Kidney epithelial cell (primary cell): ENCODE measurements at regions not wholly inside any gene's neighbourhood (a gene's known extent, or its start where the extent isn't known, plus 50 kb on each side); places are given as distances from the start of the nearest gene placed in this dataset.

Experiments used
- DNase-seq: peaks from one replicate; pipeline ENCODE4 v3.0.0-alpha.2; 2010; ENCODE audit warnings: low read depth
- H3K27me3 ChIP-seq: 2 replicates; pipeline ENCODE4 v1.6.0; 2011; ENCODE audit warnings: low read length; ENCODE audit not compliant: control insufficient read depth, insufficient read depth
- H3K36me3 ChIP-seq: 2 replicates; pipeline ENCODE4 v1.5.1; 2011; ENCODE audit warnings: low read length; ENCODE audit not compliant: control insufficient read depth, insufficient read depth
- H3K4me3 ChIP-seq: 2 replicates; pipeline ENCODE4 v1.5.1; 2011; ENCODE audit warnings: low read depth, mild to moderate bottlenecking, control low read depth, low read length
- CTCF ChIP-seq: IDR thresholded peaks from 2 replicates; pipeline ENCODE4 v1.5.1; 2011; ENCODE audit warnings: mild to moderate bottlenecking, moderate library complexity, low read length, control low read depth, inconsistent platforms; ENCODE audit not compliant: insufficient read depth, poor library complexity, severe bottlenecking

- DNase-seq = no peak
- Histone ChIP-seq H3K4me3 (no peak overlapping the region), H3K27me3 (no peaks in the 10 kb centered on the region), H3K36me3 (no peaks in the 10 kb centered on the region)
- no peak for TF ChIP-seq CTCF
Observed at GRCh38 chr5:91865915-91866314, 482.8 kb upstream of the ARRDC3 start.

- Histone ChIP-seq H3K27me3 (no peaks in the 10 kb centered on the region), H3K4me3 (no peak overlapping the region)
- DNase-seq = no peak
Observed at GRCh38 chr5:91864962-91865361, 481.8 kb upstream of the ARRDC3 start.

GRCh38 chr5:91851670-91852069, 468.6 kb upstream of the ARRDC3 start:
- Histone ChIP-seq H3K27me3 (no peaks in the 10 kb centered on the region), H3K36me3 (no peaks in the 10 kb centered on the region), H3K4me3 (no peak overlapping the region)
- no peak for DNase-seq
- no peak for TF ChIP-seq CTCF

More at GRCh38 chr5:91864962-91865361, 481.8 kb upstream of the ARRDC3 start:
- no peaks in the 10 kb centered on the region for H3K36me3 ChIP-seq
- no peak for TF ChIP-seq CTCF

DNA sequence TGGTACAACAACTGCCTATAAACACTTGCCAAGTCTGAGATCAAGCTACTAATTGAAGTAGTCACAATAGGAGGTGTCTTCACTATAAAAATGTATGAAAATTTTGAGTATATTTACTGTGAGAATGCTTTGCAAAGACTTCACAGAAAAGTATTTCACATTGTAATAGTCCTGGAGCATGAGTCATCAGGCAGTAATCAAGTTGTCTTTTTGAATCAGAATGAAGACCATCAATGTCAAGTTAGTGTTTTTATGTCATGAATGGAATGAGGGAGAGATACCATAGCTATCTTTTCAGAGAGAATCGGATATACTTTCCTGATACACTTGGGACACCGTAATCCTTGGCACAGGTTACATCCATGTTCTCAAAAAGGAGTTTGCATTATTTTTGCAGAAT, 466.9 kb upstream of the ARRDC3 start:
- Histone ChIP-seq H3K27me3 (no peaks in the 10 kb centered on the region), H3K4me3 (no peak overlapping the region), H3K36me3 (no peaks in the 10 kb centered on the region)
- no peak for DNase-seq
- TF ChIP-seq CTCF = no peak

- no peak for DNase-seq
- TF ChIP-seq CTCF = no peak
Observed at GRCh38 chr5:91849069-91849468, 466.0 kb upstream of the ARRDC3 start.

DNA sequence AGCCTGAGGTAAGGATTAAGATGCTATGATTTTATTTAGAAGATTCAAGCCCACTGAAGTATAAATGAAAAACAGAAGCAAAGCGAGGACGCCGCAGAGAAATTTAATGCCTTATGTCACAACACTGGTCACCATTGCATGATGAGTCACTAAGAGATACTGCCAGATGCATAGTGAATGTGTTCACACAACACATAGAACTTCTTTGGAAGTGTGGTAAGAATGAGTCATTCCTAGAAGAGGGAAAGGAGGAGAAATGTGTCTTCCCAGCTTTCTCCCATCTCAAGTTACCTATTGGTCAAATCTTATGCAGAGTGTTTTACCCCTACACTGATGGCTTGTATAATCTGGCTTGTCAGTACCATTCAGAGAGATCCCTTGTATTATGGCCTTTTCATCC, 465.3 kb upstream of the ARRDC3 start:
- Histone ChIP-seq H3K4me3 (no peak overlapping the region), H3K36me3 (no peaks in the 10 kb centered on the region), H3K27me3 (no peaks in the 10 kb centered on the region)
- TF ChIP-seq CTCF = no peak
- peak; percentile 71 for DNase-seq

More at GRCh38 chr5:91849069-91849468, 466.0 kb upstream of the ARRDC3 start:
- Histone ChIP-seq H3K36me3 (no peaks in the 10 kb centered on the region), H3K27me3 (no peaks in the 10 kb centered on the region), H3K4me3 (no peak overlapping the region)
